DOHH2 (cell line): ENCODE measurements at regions not wholly inside any gene's neighbourhood (a gene's known extent, or its start where the extent isn't known, plus 50 kb on each side); places are given as distances from the start of the nearest gene placed in this dataset.
A peak's percentile ranks its signal among the peaks of the same experiment; 100 is the strongest.

Experiments
- H3F3A ChIP-seq: fragments of 200-600 bp; sonication (generic), shearing (Covaris generic); 2 replicates; pipeline ENCODE4 v1.6.0; 2016; ENCODE audit warnings: antibody characterized with exemption, mild to moderate bottlenecking; ENCODE audit not compliant: control insufficient read depth, insufficient read depth
- H3K27ac ChIP-seq: fragments of 200-600 bp; sonication (generic); 2 replicates; pipeline ENCODE4 v1.5.1; 2014; ENCODE audit warnings: low read depth, mild to moderate bottlenecking, low read length, moderate library complexity
- H3K27me3 ChIP-seq: fragments of 200-600 bp; sonication (generic); 2 replicates; pipeline ENCODE4 v1.6.1; 2014; ENCODE audit warnings: mild to moderate bottlenecking, low read length, mixed read lengths; ENCODE audit not compliant: control insufficient read depth
- H3K36me3 ChIP-seq: fragments of 200-600 bp; sonication (generic); 2 replicates; pipeline ENCODE4 v1.6.1; 2014; ENCODE audit warnings: mild to moderate bottlenecking, low read length, moderate library complexity, mixed read lengths; ENCODE audit not compliant: control insufficient read depth
- H3K4me1 ChIP-seq: fragments of 200-600 bp; sonication (generic); 2 replicates; pipeline ENCODE4 v1.6.1; 2014; ENCODE audit warnings: mild to moderate bottlenecking, low read length, mixed read lengths; ENCODE audit not compliant: control insufficient read depth
- H3K4me2 ChIP-seq: fragments of 200-600 bp; sonication (generic); 2 replicates; pipeline ENCODE4 v1.6.0; 2014; ENCODE audit warnings: mild to moderate bottlenecking, low read length, moderate library complexity
- H3K4me3 ChIP-seq: fragments of 200-600 bp; sonication (generic); 2 replicates; pipeline ENCODE4 v1.5.1; 2014; ENCODE audit warnings: mild to moderate bottlenecking, low read length, mixed read lengths
- H3K79me2 ChIP-seq: fragments of 200-600 bp; sonication (generic); 2 replicates; pipeline ENCODE4 v1.6.1; 2014; ENCODE audit warnings: mild to moderate bottlenecking, low read length, mixed read lengths; ENCODE audit not compliant: control insufficient read depth
- H3K9me2 ChIP-seq: fragments of 200-600 bp; sonication (generic); replicated peaks from 2 replicates; pipeline ENCODE4 v1.6.1; 2014; ENCODE audit warnings: mild to moderate bottlenecking, low read length, mixed read lengths; ENCODE audit not compliant: control insufficient read depth
- H3K9me3 ChIP-seq: fragments of 200-600 bp; sonication (generic); 2 replicates; pipeline ENCODE4 v1.6.1; 2014; ENCODE audit warnings: antibody characterized with exemption, low read length, mixed read lengths; ENCODE audit not compliant: control insufficient read depth, insufficient read depth
- H4K20me1 ChIP-seq: fragments of 200-600 bp; sonication (generic); 2 replicates; pipeline ENCODE4 v1.6.0; 2014; ENCODE audit warnings: low read depth, mild to moderate bottlenecking, antibody characterized with exemption, low read length, moderate library complexity; ENCODE audit not compliant: control insufficient read depth, insufficient read depth
- CTCF ChIP-seq: fragments of 200-600 bp; sonication (generic); IDR thresholded peaks from one replicate; pipeline ENCODE4 v1.5.1; 2014; ENCODE audit warnings: antibody characterized with exemption, mild to moderate bottlenecking, low read depth, low read length; ENCODE audit not compliant: poor library complexity, severe bottlenecking
- EZH2phosphoT487 ChIP-seq: fragments of 200-600 bp; sonication (generic); IDR thresholded peaks from 2 replicates; pipeline ENCODE4 v1.6.1; 2017; ENCODE audit warnings: borderline replicate concordance, mild to moderate bottlenecking, antibody characterized with exemption, low read length, moderate library complexity, mixed read lengths

- no peaks in the 10 kb centered on the region for H3K79me2 ChIP-seq
- H3K36me3 ChIP-seq = no peaks in the 10 kb centered on the region
- no peak overlapping the region for H3K4me3 ChIP-seq
- no peaks in the 10 kb centered on the region for H4K20me1 ChIP-seq
- H3K4me1 ChIP-seq = peaks cover 30% of the 10 kb centered on the region
- no peaks in the 10 kb centered on the region for H3F3A ChIP-seq
- no peak overlapping the region for H3K27ac ChIP-seq
- no peak for TF ChIP-seq EZH2phosphoT487
- no peak for TF ChIP-seq CTCF
- 0 out of 2 replicates have a peak overlapping the region, but pooled peaks have one; percentile 4 for H3K4me2 ChIP-seq
- H3K27me3 ChIP-seq = no peaks in the 10 kb centered on the region
- H3K9me3 ChIP-seq = no peaks in the 10 kb centered on the region
- H3K9me2 ChIP-seq = no peaks in the 10 kb centered on the region
Observed at GRCh38 chr2:60391230-60391629, 162.2 kb downstream of the BCL11A start.

GRCh38 chr2:60386436-60386835 is 167.0 kb downstream of the BCL11A start:
- H3K4me1 ChIP-seq = peaks cover 12% of the 10 kb centered on the region
- H3K79me2 ChIP-seq = no peaks in the 10 kb centered on the region
- TF ChIP-seq EZH2phosphoT487 (no peak), CTCF (no peak)
- H3K4me2 ChIP-seq = no peak overlapping the region
- H4K20me1 ChIP-seq = no peaks in the 10 kb centered on the region
- H3F3A ChIP-seq = no peaks in the 10 kb centered on the region
- no peaks in the 10 kb centered on the region for H3K9me2 ChIP-seq
- no peaks in the 10 kb centered on the region for H3K36me3 ChIP-seq
- no peaks in the 10 kb centered on the region for H3K27me3 ChIP-seq
- H3K4me3 ChIP-seq = no peak overlapping the region
- no peak overlapping the region for H3K27ac ChIP-seq
- H3K9me3 ChIP-seq = no peaks in the 10 kb centered on the region

DNA sequence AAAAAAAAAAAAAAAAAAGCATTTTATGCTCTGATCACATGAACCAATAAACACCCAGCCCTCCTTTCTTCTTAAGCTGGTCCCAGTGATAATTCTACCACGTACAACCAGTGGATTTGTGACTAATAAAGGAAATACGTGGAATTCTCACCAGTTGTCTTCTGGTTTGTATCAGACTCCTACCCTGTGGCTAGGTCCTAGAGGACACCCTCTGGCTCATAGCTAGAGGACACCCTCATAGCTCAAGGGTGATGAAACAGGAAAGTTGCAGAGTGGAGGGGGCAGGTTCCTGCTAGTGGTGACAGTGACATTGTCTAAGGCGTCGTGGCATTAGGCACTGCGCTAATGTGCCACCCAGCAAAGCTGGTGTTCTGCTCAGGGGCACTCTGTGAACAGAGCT is 167.8 kb downstream of the BCL11A start:
- Histone ChIP-seq H3K4me1 (peaks cover 8% of the 10 kb centered on the region), H3K27ac (no peak overlapping the region), H3K9me2 (no peaks in the 10 kb centered on the region), H3K9me3 (no peaks in the 10 kb centered on the region), H3K79me2 (no peaks in the 10 kb centered on the region), H3K27me3 (no peaks in the 10 kb centered on the region), H3K36me3 (no peaks in the 10 kb centered on the region), H3F3A (no peaks in the 10 kb centered on the region), H3K4me2 (no peak overlapping the region), H3K4me3 (no peak overlapping the region), H4K20me1 (no peaks in the 10 kb centered on the region)
- TF ChIP-seq EZH2phosphoT487 (no peak), CTCF (no peak)
